GM12878 (cell line): ENCODE measurements at regions not wholly inside any gene's neighbourhood (a gene's known extent, or its start where the extent isn't known, plus 50 kb on each side); places are given as distances from the start of the nearest gene placed in this dataset.
"Not testable (repeated sequence)": the region's sequence is repeated elsewhere in the genome, so short reads cannot be mapped to it uniquely, and the experiment has no call there.

ENCODE experiments used
- ATAC-seq: fragments of 200-7000 bp; cut with Tn5 transposase; 3 replicates; pipeline ENCODE4 v1.9.1; 2020; ENCODE audit warnings: mild to moderate bottlenecking, moderate library complexity
- BruUV-seq: library from RNA; stranded (reverse); fragments of 400-500 nt; replicated peaks from 2 replicates; lab custom pipeline; 2021; lab: Mats Ljungman, UMichigan
- CTCF ChIA-PET: fragments of 300-600 bp; sonication (Branson Sonifier 250); formaldehyde crosslinking; extraction: SDS; loops from one replicate; lab custom pipeline; 2021; ENCODE audit warnings: inconsistent platforms; lab: Yijun Ruan, JAX
- POLR2A ChIA-PET: fragments of 350-600 bp; formaldehyde crosslinking; extraction: SDS; loops from one replicate; lab custom pipeline; 2021; ENCODE audit warnings: inconsistent platforms; lab: Charles Lee
- RAD21 ChIA-PET: fragments of 300-600 bp; sonication (Branson Sonifier 250); formaldehyde crosslinking; loops from one replicate; lab custom pipeline; 2023; ENCODE audit warnings: antibody characterized with exemption; ENCODE audit not compliant: unreplicated experiment; lab: Charles Lee
- SMC1A ChIA-PET: fragments of 300-600 bp; sonication (Branson Sonifier 250); formaldehyde crosslinking; loops from one replicate; lab custom pipeline; 2023; ENCODE audit not compliant: unreplicated experiment, uncharacterized antibody; lab: Charles Lee
- DNase-seq: peaks from one replicate; pipeline ENCODE4 v3.0.0-alpha.2; 2011; ENCODE audit warnings: low read depth, low spot score
- FAIRE-seq: peaks from 3 replicates; lab custom pipeline; 2011; peaks lifted over from hg19 to GRCh38; lab: Jason Lieb, UNC
- H2AFZ ChIP-seq: 2 replicates; pipeline ENCODE4 v1.6.0; 2011; ENCODE audit warnings: low read depth, low read length, control low read depth; ENCODE audit not compliant: control insufficient read depth
- H3K27ac ChIP-seq: 2 replicates; pipeline ENCODE4 v1.5.1; 2011; ENCODE audit warnings: control low read depth; ENCODE audit not compliant: control insufficient read depth, insufficient read depth
- H3K27me3 ChIP-seq, 2 experiments: replicated peaks in 1 of 2; 2 replicates each; pipeline versions ENCODE4 v1.6.0 to v1.6.1; 2011; ENCODE audit warnings: low read length in 1 of 2; ENCODE audit not compliant: control insufficient read depth in 2 of 2, insufficient read depth in 2 of 2
- H3K36me3 ChIP-seq, 2 experiments: 2 replicates each; pipeline ENCODE4 v1.5.1; 2011; ENCODE audit warnings: low read length in 1 of 2; ENCODE audit not compliant: control insufficient read depth in 2 of 2, insufficient read depth in 2 of 2
- H3K4me1 ChIP-seq: 2 replicates; pipeline ENCODE4 v1.6.1; 2011; ENCODE audit warnings: mild to moderate bottlenecking, low read length, moderate library complexity, mixed read lengths; ENCODE audit not compliant: control insufficient read depth, insufficient read depth
- H3K4me2 ChIP-seq: 2 replicates; pipeline ENCODE4 v1.6.0; 2011; ENCODE audit warnings: control low read depth; ENCODE audit not compliant: control insufficient read depth, insufficient read depth
- H3K4me3 ChIP-seq: fragments of 200-600 bp; sonication (generic); 2 replicates; pipeline ENCODE4 v1.5.1; 2016
- H3K79me2 ChIP-seq: 2 replicates; pipeline ENCODE4 v1.6.0; 2011; ENCODE audit warnings: low read length; ENCODE audit not compliant: control insufficient read depth, insufficient read depth
- H3K9ac ChIP-seq: 2 replicates; pipeline ENCODE4 v1.8.0; 2011; ENCODE audit warnings: low read length, control low read depth, mixed read lengths; ENCODE audit not compliant: control insufficient read depth, insufficient read depth
- H3K9me3 ChIP-seq: replicated peaks from 3 replicates; pipeline ENCODE4 v1.5.1; 2011; ENCODE audit warnings: mild to moderate bottlenecking, low read length; ENCODE audit not compliant: control insufficient read depth, insufficient read depth
- H4K20me1 ChIP-seq: 2 replicates; pipeline ENCODE4 v1.6.0; 2011; ENCODE audit not compliant: control insufficient read depth, insufficient read depth
- BHLHE40 ChIP-seq, 2 experiments: fragments of 450-650 bp in 1 of 2; IDR thresholded peaks; 2 replicates each; pipeline ENCODE4 v1.6.1; 2011 to 2017; ENCODE audit warnings: low read depth in 2 of 2, borderline replicate concordance in 1 of 2, improper control_type of control experiment in 1 of 2, low read length in 1 of 2, mild to moderate bottlenecking in 1 of 2
- FOXK2 ChIP-seq: fragments of 450-650 bp; IDR thresholded peaks from 2 replicates; pipeline ENCODE4 v1.6.1; 2017; ENCODE audit warnings: mild to moderate bottlenecking, moderate library complexity
- MEF2B ChIP-seq: fragments of 450-650 bp; IDR thresholded peaks from 2 replicates; pipeline ENCODE4 v1.6.1; 2018; ENCODE audit warnings: mild to moderate bottlenecking, moderate library complexity; ENCODE audit not compliant: partially characterized antibody, poor library complexity, severe bottlenecking
- WGBS: methylation state at CpG from one replicate; pipeline ENCODE4 v1.1.6; 2016; ENCODE audit warnings: low lambda C conversion rate; ENCODE audit not compliant: insufficient replicate concordance, insufficient coverage; ENCODE audit errors: missing lambda C conversion rate; 5-methylcytosine and 5-hydroxymethylcytosine counted together
- in situ Hi-C: fragments of 300-500 bp; cut with MboI; formaldehyde crosslinking; loops from 9 replicates; pipeline ENCODE4 v1.14.3; 2018; ENCODE audit warnings: mixed read lengths
- intact Hi-C: fragments of 100-400 bp; cut with micrococcal nuclease; formaldehyde crosslinking; loops from one replicate; pipeline ENCODE4 v1.14.2; 2022; ENCODE audit not compliant: unreplicated experiment

DNA sequence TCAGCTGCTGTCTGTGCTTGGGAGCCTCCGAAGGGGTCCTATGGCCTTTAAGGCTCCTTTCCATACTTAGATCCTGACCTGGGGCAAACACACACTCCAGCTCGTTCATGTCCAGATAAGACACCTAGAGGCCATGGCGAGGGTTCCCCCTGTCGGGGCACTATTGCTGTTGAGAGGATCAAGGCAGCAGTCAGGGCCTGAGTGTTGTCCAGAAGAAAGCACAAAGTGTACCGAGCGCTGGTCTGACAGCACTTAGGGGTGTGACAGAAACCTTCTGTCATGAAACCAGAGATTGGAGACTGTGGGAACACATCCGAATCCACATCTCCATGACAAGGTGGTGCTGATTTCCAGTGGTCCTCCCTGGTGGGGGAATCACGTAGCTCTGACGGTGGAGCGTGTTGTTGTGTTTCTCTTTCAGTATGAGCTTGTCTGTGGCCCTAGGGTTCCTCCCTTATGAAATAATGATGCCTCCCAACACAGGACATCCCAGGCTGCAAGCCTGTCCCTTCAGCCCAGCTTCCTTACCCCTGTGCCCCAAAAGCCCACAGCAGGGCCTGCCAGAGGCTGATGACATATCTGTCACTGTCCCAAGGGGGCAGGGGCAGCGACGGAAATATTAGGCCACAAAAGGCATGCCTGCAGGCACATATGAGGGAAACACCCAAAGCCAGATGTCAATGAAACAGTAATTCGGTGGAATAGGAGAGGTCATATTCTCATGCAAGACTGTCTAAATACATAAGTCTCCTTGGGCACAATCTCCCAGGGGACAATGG, 62.4 kb upstream of the CCZ1B start:
- BruUV-seq, H3K9me3 ChIP-seq, H2AFZ ChIP-seq, ATAC-seq, FAIRE-seq, H3K9ac ChIP-seq, H3K27ac ChIP-seq, POLR2A ChIA-PET, H3K4me2 ChIP-seq, H4K20me1 ChIP-seq, H3K79me2 ChIP-seq, H3K27me3 ChIP-seq, CTCF ChIA-PET, in situ Hi-C loops, H3K4me3 ChIP-seq, H3K36me3 ChIP-seq, DNase-seq, H3K4me1 ChIP-seq, SMC1A ChIA-PET, intact Hi-C loops: not testable (repeated sequence)
- TF ChIP-seq MEF2B: peak; percentile 42
- RAD21 ChIA-PET: interaction anchor here (0.6 kb wide), 1 partner anchor 41 kb away, joined by 8 read pairs; no protein-coding TSS in a partner anchor
- WGBS: 45% methylated on average over 13 of the region's 13 CpGs

DNA sequence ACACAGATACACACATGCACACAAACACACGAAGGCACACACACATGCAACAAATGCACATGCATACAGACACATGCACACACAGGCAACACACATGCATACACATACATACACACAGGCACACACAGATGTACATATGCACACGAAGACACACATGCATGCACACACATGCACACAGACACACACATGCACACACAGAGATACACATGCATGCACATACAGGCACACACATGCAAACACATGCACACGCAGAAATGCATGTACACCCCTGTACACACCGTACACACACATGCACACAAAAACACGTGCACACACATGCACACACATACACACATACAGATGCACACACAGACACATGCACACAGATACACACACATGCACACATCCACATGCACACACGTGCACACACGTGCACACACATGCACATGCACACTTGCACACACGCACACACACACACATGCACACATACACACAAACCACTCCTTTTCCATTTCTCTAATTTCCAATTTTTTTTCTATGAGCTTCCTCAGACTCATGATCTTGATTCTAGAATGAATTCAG, 63.3 kb upstream of the CCZ1B start:
- no TSS peak for BruUV-seq
- no peaks in the 10 kb centered on the region for H3K36me3 ChIP-seq
- no peak overlapping the region for H3K9ac ChIP-seq
- FAIRE-seq (no peak), ATAC-seq (no peak), DNase-seq (no peak)
- no peaks in the 10 kb centered on the region for H3K4me1 ChIP-seq
- H2AFZ ChIP-seq: no peak overlapping the region
- no peaks in the 10 kb centered on the region for H3K27me3 ChIP-seq
- no peaks in the 10 kb centered on the region for H4K20me1 ChIP-seq
- RAD21 ChIA-PET: no interaction called here
- TF ChIP-seq FOXK2 (no peak), BHLHE40 (IDR thresholded peaks at IDR 0.05; ENCODE audit: borderline replicate concordance in 1 of 2, low read depth in 2 of 2, low read length in 1 of 2) (0 out of 4 replicates have a peak, but pooled peaks of 1 of the 2 experiments have one; percentile 5)
- intact Hi-C loops (no loop called here), in situ Hi-C loops (no loop called here)
- POLR2A ChIA-PET: no interaction called here
- H3K9me3 ChIP-seq: no peaks in the 10 kb centered on the region
- H3K79me2 ChIP-seq: no peaks in the 10 kb centered on the region
- H3K4me3 ChIP-seq: no peak overlapping the region
- 36% methylated on average over 8 of the region's 8 CpGs for WGBS
- CTCF ChIA-PET: no interaction called here
- SMC1A ChIA-PET: no interaction called here
- no peak overlapping the region for H3K27ac ChIP-seq
- no peak overlapping the region for H3K4me2 ChIP-seq

DNA sequence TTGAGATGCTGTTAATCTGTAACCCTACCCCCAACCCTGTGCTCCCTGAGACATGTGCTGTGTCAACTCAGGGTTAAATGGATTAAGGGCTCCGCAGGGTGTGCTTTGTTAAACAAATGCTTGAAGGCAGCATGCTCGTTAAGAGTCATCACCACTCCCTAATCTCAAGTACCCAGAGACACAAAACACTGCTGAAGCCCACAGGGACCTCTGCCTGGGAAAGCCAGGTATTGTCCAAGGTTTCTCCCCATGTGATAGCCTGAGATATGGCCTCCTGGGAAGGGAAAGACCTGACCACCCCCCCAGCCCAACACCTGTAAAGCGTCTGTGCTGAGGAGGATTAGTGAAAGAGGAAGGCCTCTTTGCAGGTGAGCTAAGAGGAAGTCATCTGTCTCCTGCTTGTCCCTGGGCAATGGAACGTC, 76.0 kb upstream of the CCZ1B start:
- H3K27ac ChIP-seq, RAD21 ChIA-PET, H3K79me2 ChIP-seq, H3K4me1 ChIP-seq, H3K4me2 ChIP-seq, FAIRE-seq, H3K9ac ChIP-seq, H3K4me3 ChIP-seq, POLR2A ChIA-PET, H3K27me3 ChIP-seq, H3K9me3 ChIP-seq, H3K36me3 ChIP-seq, H2AFZ ChIP-seq, SMC1A ChIA-PET, intact Hi-C loops, DNase-seq, ATAC-seq, CTCF ChIA-PET, BruUV-seq, in situ Hi-C loops, H4K20me1 ChIP-seq: not testable (repeated sequence)
- 9% methylated on average over 4 of the region's 4 CpGs for WGBS
